CD8-positive, alpha-beta memory T cell (primary cell): ENCODE measurements at regions not wholly inside any gene's neighbourhood (a gene's known extent, or its start where the extent isn't known, plus 50 kb on each side); places are given as distances from the start of the nearest gene placed in this dataset.

Experiments
- CTCF ChIA-PET: fragments of 350-600 bp; sonication (Branson Sonifier 250); formaldehyde crosslinking; loops from one replicate; lab custom pipeline; 2021; ENCODE audit warnings: antibody characterized with exemption; lab: Charles Lee
- POLR2A ChIA-PET: fragments of 350-600 bp; sonication (Branson Sonifier 250); formaldehyde crosslinking; loops from one replicate; lab custom pipeline; 2021; ENCODE audit warnings: antibody characterized with exemption; lab: Charles Lee
- DNase-seq, 5 donors: peaks; one replicate each; pipeline versions ENCODE4 v3.0.0 to v3.0.0-alpha.2; 2020 to 2022; ENCODE audit warnings: mixed read lengths in 1 of 5
- H3K27ac ChIP-seq: one replicate; pipeline ENCODE4 v1.7.0; 2013; ENCODE audit warnings: low read depth, mild to moderate bottlenecking, low read length, moderate library complexity
- H3K27me3 ChIP-seq: 2 replicates; pipeline ENCODE4 v1.7.0; 2013; ENCODE audit warnings: low read length, mild to moderate bottlenecking; ENCODE audit not compliant: insufficient read depth, poor library complexity, severe bottlenecking
- H3K36me3 ChIP-seq: 2 replicates; pipeline ENCODE4 v1.7.0; 2013; ENCODE audit warnings: mild to moderate bottlenecking, low read length, moderate library complexity; ENCODE audit not compliant: insufficient read depth
- H3K4me1 ChIP-seq: 2 replicates; pipeline ENCODE4 v1.7.0; 2013; ENCODE audit warnings: mild to moderate bottlenecking, low read length, moderate library complexity; ENCODE audit not compliant: insufficient read depth
- H3K4me3 ChIP-seq: 2 replicates; pipeline ENCODE4 v1.7.0; 2013; ENCODE audit warnings: mild to moderate bottlenecking, low read length
- H3K9me3 ChIP-seq: 2 replicates; pipeline ENCODE4 v1.7.0; 2013; ENCODE audit warnings: mild to moderate bottlenecking, low read length
- H3K27ac Mint-ChIP-seq, 8 donors: one replicate each; pipeline ENCODE4 v1.8.0; 2020 to 2021; ENCODE audit warnings: mixed read lengths in 8 of 8, mild to moderate bottlenecking in 6 of 8, inconsistent platforms in 3 of 8, moderate library complexity in 3 of 8
- H3K27me3 Mint-ChIP-seq, 2 donors: one replicate each; pipeline ENCODE4 v1.8.0; 2020 to 2021; ENCODE audit warnings: mixed read lengths in 2 of 2, mild to moderate bottlenecking in 1 of 2, moderate library complexity in 1 of 2
- H3K36me3 Mint-ChIP-seq, 3 donors: one replicate each; pipeline ENCODE4 v1.8.0; 2020 to 2021; ENCODE audit warnings: mixed read lengths in 3 of 3, inconsistent platforms in 1 of 3, mild to moderate bottlenecking in 1 of 3
- H3K4me1 Mint-ChIP-seq, 3 donors: one replicate each; pipeline ENCODE4 v1.8.0; 2020 to 2021; ENCODE audit warnings: mixed read lengths in 3 of 3, inconsistent platforms in 1 of 3, mild to moderate bottlenecking in 1 of 3
- H3K4me3 Mint-ChIP-seq, 7 donors: one replicate each; pipeline ENCODE4 v1.8.0; 2020 to 2021; ENCODE audit warnings: mixed read lengths in 7 of 7, mild to moderate bottlenecking in 6 of 7, moderate library complexity in 4 of 7, inconsistent platforms in 2 of 7
- H3K9me3 Mint-ChIP-seq, 5 donors: one replicate each; pipeline ENCODE4 v1.8.0; 2020 to 2022; ENCODE audit warnings: mixed read lengths in 5 of 5, mild to moderate bottlenecking in 3 of 5, moderate library complexity in 2 of 5, inconsistent platforms in 1 of 5

DNA sequence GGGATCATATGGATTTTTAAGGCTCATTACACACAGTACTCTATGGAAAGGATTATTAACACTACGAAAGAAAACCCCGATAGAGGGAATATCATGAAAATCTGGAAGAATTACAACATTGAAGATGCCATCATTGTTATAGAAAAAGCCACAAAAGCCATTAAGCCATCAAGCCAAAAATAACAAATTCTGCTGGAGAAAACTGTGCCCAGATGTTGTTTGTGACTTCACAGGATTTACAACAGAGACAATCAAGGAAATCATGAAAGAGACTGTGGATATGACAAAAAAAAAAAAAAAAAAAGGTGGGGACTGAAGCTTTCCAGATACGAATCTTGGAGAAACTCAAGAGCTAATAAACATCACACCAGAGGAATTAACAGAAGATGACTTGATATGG lies 433.8 kb upstream of the CDH6 start:
- Mint-ChIP-seq H3K4me3 (no peak overlapping the region), H3K9me3 (peaks cover 2 to 26% (median 11%) of the 10 kb centered on the region in 5 donors), H3K36me3 (no peaks in the 10 kb centered on the region), H3K4me1 (no peaks in the 10 kb centered on the region), H3K27me3 (no peaks in the 10 kb centered on the region), H3K27ac (no peak overlapping the region)
- no peak overlapping the region for H3K27ac ChIP-seq
- no peak overlapping the region for H3K4me3 ChIP-seq
- DNase-seq = no peak
- CTCF ChIA-PET = no interaction called here
- no peaks in the 10 kb centered on the region for H3K36me3 ChIP-seq
- no peaks in the 10 kb centered on the region for H3K27me3 ChIP-seq
- POLR2A ChIA-PET = no interaction called here
- H3K9me3 ChIP-seq = no peaks in the 10 kb centered on the region
- H3K4me1 ChIP-seq = no peaks in the 10 kb centered on the region

DNA sequence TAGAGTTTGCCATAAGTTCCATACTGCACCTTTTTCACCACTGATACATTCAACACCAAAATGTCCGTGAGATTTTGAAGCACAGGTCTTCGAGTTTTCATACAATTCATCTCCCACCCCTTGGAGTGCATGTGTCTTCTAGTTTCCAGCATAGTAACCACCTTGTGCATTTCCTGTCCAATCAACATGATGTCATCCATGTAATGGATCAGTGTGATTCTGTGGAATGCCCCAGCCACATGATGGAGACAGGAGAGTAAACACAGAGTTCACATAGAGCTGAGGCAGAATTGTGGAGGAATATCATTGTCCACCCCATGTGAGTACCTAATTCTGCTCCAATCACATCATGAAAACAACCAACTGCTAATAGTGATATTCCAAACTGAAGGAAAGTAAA lies 441.5 kb upstream of the CDH6 start:
- POLR2A ChIA-PET = no interaction called here
- no peaks in the 10 kb centered on the region for H3K27me3 ChIP-seq
- Mint-ChIP-seq H3K4me3 (no peak overlapping the region), H3K9me3 (peaks cover 0 to 14% (median 13%) of the 10 kb centered on the region in 5 donors), H3K27me3 (no peaks in the 10 kb centered on the region), H3K4me1 (no peaks in the 10 kb centered on the region), H3K36me3 (no peaks in the 10 kb centered on the region), H3K27ac (no peak overlapping the region)
- DNase-seq = no peak
- no peaks in the 10 kb centered on the region for H3K9me3 ChIP-seq
- no peaks in the 10 kb centered on the region for H3K4me1 ChIP-seq
- no peaks in the 10 kb centered on the region for H3K36me3 ChIP-seq
- CTCF ChIA-PET = no interaction called here
- no peak overlapping the region for H3K27ac ChIP-seq
- no peak overlapping the region for H3K4me3 ChIP-seq

DNA sequence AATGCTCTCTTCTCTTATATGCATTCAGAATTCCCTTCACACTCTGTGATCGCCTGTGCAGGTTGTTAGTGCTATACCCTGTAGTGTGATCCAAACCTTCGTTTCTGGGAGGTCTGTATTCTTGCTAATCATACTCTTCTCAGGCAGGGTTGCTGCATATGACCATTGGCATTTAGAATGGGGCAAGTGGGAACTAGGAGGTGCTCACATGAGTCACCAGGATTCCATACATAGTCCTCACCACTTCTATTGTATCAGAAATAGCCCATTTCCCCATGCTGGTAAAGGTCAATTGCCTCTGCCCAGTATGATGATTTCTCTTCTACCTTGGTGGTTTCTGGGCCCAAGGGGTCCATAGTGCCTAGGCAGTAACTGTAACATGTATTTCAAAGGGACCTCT lies 443.5 kb upstream of the CDH6 start:
- H3K27me3 Mint-ChIP-seq = no peaks in the 10 kb centered on the region
- Histone ChIP-seq H3K36me3 (no peaks in the 10 kb centered on the region), H3K27me3 (no peaks in the 10 kb centered on the region), H3K4me1 (no peaks in the 10 kb centered on the region), H3K9me3 (no peaks in the 10 kb centered on the region), H3K4me3 (no peak overlapping the region), H3K27ac (no peak overlapping the region)
- CTCF ChIA-PET = no interaction called here
- H3K36me3 Mint-ChIP-seq = no peaks in the 10 kb centered on the region
- DNase-seq = no peak
- H3K4me3 Mint-ChIP-seq = no peak overlapping the region
- no peak overlapping the region for H3K27ac Mint-ChIP-seq
- peaks cover 0 to 17% (median 7%) of the 10 kb centered on the region in 5 donors for H3K9me3 Mint-ChIP-seq
- no peaks in the 10 kb centered on the region for H3K4me1 Mint-ChIP-seq
- POLR2A ChIA-PET = no interaction called here

DNA sequence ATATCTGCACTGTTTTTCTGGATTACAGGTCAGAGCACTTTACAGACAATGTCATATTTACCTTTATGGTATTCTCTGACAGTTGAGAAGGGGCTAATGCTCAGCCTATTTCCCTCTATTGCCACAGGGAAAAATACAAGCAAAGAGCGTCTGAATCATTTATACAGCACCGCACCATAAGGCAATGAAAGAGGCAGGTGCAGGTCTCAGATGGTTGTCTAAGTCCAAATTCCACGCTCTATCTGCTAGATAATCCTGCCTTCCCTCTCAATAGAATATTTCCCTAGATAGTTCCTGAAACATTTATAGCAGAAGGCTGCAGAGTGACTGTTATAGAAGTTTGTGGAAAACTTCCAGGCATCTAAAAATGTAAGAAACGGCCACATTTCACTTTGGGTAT lies 446.1 kb upstream of the CDH6 start:
- H3K36me3 Mint-ChIP-seq = no peaks in the 10 kb centered on the region
- no peak overlapping the region for H3K4me3 Mint-ChIP-seq
- CTCF ChIA-PET = no interaction called here

DNA sequence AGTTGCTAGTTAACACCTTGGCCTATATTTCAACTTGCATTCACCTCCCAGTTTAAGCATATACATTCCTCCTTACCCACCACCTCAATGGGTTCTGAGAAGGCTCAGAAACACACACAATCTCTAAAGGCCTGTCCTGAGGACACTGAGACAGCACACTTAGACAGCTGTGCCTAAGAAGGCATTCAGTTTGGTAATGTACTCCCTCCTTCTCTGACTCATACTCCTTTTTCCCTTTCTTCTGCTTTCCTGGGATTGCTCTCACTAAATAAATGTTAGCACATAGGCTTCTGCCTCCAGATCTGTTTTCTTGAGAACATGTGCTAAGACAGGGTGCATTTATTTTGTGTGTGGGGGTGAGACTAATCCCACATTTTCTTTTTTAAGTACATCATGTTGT lies 456.8 kb upstream of the CDH6 start:
- no peak overlapping the region for H3K4me3 ChIP-seq
- no peak overlapping the region for H3K27ac ChIP-seq
- H3K36me3 ChIP-seq = no peaks in the 10 kb centered on the region
- Mint-ChIP-seq H3K27ac (no peak overlapping the region), H3K36me3 (no peaks in the 10 kb centered on the region), H3K27me3 (no peaks in the 10 kb centered on the region), H3K4me1 (no peaks in the 10 kb centered on the region), H3K9me3 (peaks cover 0 to 23% (median 9%) of the 10 kb centered on the region in 5 donors), H3K4me3 (no peak overlapping the region)
- ChIA-PET CTCF (no interaction called here), POLR2A (no interaction called here)
- no peaks in the 10 kb centered on the region for H3K9me3 ChIP-seq
- DNase-seq = no peak
- no peaks in the 10 kb centered on the region for H3K4me1 ChIP-seq
- H3K27me3 ChIP-seq = no peaks in the 10 kb centered on the region

More for the DNA sequence above, 446.1 kb upstream of the CDH6 start:
- H3K36me3 ChIP-seq = no peaks in the 10 kb centered on the region
- DNase-seq = no peak
- no peaks in the 10 kb centered on the region for H3K4me1 Mint-ChIP-seq
- no peaks in the 10 kb centered on the region for H3K9me3 ChIP-seq
- H3K27me3 Mint-ChIP-seq = no peaks in the 10 kb centered on the region
- no peak overlapping the region for H3K4me3 ChIP-seq
- peaks cover 0 to 18% (median 8%) of the 10 kb centered on the region in 5 donors for H3K9me3 Mint-ChIP-seq
- no peaks in the 10 kb centered on the region for H3K27me3 ChIP-seq
- no peak overlapping the region for H3K27ac ChIP-seq
- no peaks in the 10 kb centered on the region for H3K4me1 ChIP-seq
- H3K27ac Mint-ChIP-seq = no peak overlapping the region
- POLR2A ChIA-PET = no interaction called here

DNA sequence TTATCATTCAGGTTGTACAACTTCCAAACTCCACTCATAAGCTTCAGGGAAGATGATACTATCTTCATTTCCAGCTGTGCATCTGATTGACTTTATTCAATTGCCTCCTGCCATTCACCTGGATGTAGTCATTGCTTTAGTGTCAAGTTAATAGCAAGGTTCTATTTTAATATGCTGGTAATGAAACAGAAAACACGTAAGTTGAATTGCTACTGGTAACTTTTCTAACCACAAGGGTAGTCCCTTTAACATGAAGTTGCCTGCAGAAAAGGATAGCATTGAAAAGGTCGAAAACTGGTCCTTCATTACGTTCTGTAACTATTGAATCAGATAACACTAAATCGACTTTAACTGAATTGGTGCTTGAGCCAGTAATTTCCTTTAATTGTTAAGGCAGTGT lies 459.4 kb upstream of the CDH6 start:
- Mint-ChIP-seq H3K9me3 (peaks cover 5 to 24% (median 6%) of the 10 kb centered on the region in 5 donors), H3K27ac (no peak overlapping the region), H3K4me3 (no peak overlapping the region), H3K4me1 (no peaks in the 10 kb centered on the region), H3K36me3 (no peaks in the 10 kb centered on the region), H3K27me3 (no peaks in the 10 kb centered on the region)
- Histone ChIP-seq H3K4me3 (no peak overlapping the region), H3K36me3 (no peaks in the 10 kb centered on the region), H3K27ac (no peak overlapping the region), H3K9me3 (no peaks in the 10 kb centered on the region), H3K27me3 (no peaks in the 10 kb centered on the region), H3K4me1 (no peaks in the 10 kb centered on the region)
- ChIA-PET POLR2A (no interaction called here), CTCF (no interaction called here)
- DNase-seq = no peak

DNA sequence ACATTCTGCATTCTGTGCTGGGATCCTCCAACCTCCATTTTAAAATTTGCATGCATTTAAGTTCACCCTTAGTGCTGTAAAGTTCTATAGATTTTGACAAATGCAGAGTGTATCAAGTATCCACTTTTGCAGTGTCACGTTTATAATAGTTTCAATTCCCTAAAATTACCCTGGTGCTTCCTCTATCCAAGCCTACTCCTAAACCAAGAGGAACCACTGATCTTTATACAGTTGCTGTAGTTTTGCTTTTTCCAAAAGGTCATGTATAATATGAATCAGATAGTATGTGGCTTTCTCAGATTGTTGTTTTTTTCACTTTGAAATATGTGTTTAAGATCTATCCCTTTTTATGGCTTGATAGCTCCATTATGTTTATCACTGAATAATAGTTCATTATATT lies 468.4 kb upstream of the CDH6 start:
- DNase-seq = no peak
- Mint-ChIP-seq H3K4me1 (no peaks in the 10 kb centered on the region), H3K36me3 (no peaks in the 10 kb centered on the region), H3K4me3 (no peak overlapping the region), H3K27ac (no peak overlapping the region), H3K27me3 (no peaks in the 10 kb centered on the region), H3K9me3 (peaks cover 0 to 34% (median 8%) of the 10 kb centered on the region in 5 donors)
- ChIA-PET CTCF (no interaction called here), POLR2A (no interaction called here)
- Histone ChIP-seq H3K4me3 (no peak overlapping the region), H3K9me3 (no peaks in the 10 kb centered on the region), H3K27ac (no peak overlapping the region), H3K27me3 (no peaks in the 10 kb centered on the region), H3K4me1 (no peaks in the 10 kb centered on the region), H3K36me3 (no peaks in the 10 kb centered on the region)

DNA sequence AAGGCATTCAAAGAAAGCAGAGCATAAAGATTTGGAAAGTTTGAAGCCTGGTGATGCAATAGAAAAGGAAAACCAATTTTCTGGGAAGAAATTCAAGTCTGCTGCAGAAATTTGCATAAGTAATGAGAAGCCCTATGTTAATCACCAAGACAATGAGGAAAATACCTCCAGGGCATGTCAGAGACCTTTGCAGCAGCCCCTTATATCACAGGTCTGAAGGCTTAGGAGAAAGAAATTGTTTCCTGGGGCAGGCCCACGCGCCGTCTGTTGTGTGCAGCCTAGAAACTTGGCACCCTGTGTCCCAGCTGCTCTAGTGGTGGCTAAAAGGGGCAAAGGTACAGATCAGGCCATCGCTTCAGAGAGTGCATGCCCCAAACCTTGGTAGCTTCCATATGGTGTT lies 495.3 kb upstream of the CDH6 start:
- POLR2A ChIA-PET = no interaction called here
- H3K4me3 Mint-ChIP-seq = no peak overlapping the region

DNA sequence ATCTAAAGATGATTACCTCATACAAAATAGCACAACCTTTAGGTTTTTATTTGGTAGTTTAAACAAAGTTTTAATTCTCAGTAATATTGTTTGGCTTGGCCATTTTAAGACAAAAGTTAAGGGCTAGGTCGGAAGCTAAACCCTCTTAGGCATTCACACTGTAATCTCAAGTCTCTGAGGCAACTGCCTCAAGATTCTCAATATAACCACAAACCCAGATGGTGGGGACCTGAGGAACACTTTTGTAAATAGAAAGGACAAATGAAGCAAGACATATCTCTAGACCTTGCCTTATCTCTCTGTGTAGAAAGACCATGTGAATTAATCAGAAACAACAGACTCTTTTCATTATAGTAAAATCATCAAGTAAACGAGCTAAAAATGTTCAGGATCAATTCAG lies 500.2 kb upstream of the CDH6 start:
- POLR2A ChIA-PET = no interaction called here
- H3K9me3 ChIP-seq = no peaks in the 10 kb centered on the region
- H3K4me1 Mint-ChIP-seq = no peaks in the 10 kb centered on the region
- peaks cover 6 to 31% (median 14%) of the 10 kb centered on the region in 5 donors for H3K9me3 Mint-ChIP-seq
- no peaks in the 10 kb centered on the region for H3K36me3 Mint-ChIP-seq
- no peak for DNase-seq
- no peaks in the 10 kb centered on the region for H3K27me3 ChIP-seq
- no peak overlapping the region for H3K27ac ChIP-seq
- H3K4me1 ChIP-seq = no peaks in the 10 kb centered on the region
- no peaks in the 10 kb centered on the region for H3K36me3 ChIP-seq
- H3K4me3 ChIP-seq = no peak overlapping the region
- CTCF ChIA-PET = no interaction called here
- no peak overlapping the region for H3K4me3 Mint-ChIP-seq
- no peak overlapping the region for H3K27ac Mint-ChIP-seq
- H3K27me3 Mint-ChIP-seq = no peaks in the 10 kb centered on the region

More for the DNA sequence above, 495.3 kb upstream of the CDH6 start:
- Mint-ChIP-seq H3K27ac (no peak overlapping the region), H3K9me3 (peaks cover 14 to 32% (median 18%) of the 10 kb centered on the region in 5 donors), H3K36me3 (no peaks in the 10 kb centered on the region), H3K27me3 (no peaks in the 10 kb centered on the region), H3K4me1 (no peaks in the 10 kb centered on the region)
- H3K4me1 ChIP-seq = no peaks in the 10 kb centered on the region
- no peak overlapping the region for H3K4me3 ChIP-seq
- CTCF ChIA-PET = no interaction called here
- no peak for DNase-seq
- no peaks in the 10 kb centered on the region for H3K36me3 ChIP-seq
- no peaks in the 10 kb centered on the region for H3K27me3 ChIP-seq
- no peak overlapping the region for H3K27ac ChIP-seq
- H3K9me3 ChIP-seq = no peaks in the 10 kb centered on the region
